ENCODE measurements at regions not wholly inside any gene's neighbourhood (a gene's known extent, or its start where the extent isn't known, plus 50 kb on each side); places are given as distances from the start of the nearest gene placed in this dataset.
"Not testable (repeated sequence)": the region's sequence is repeated elsewhere in the genome, so short reads cannot be mapped to it uniquely, and the experiment has no call there.

- Histone ChIP-seq H3K79me2 (ENCODE audit: insufficient read depth, low read length) (no peaks in the 10 kb centered on the region), H3K9ac (ENCODE audit: low read length) (no peak overlapping the region), H3K9me3 (ENCODE audit: insufficient read depth, low read depth, low read length) (no peaks in the 10 kb centered on the region), H3K27ac (ENCODE audit: low read depth, low read length) (no peak overlapping the region), H3K36me3 (ENCODE audit: insufficient read depth, low read length) (no peaks in the 10 kb centered on the region), H4K20me1 (ENCODE audit: insufficient read depth, low read length) (no peaks in the 10 kb centered on the region), H3K4me2 (ENCODE audit: low read length) (no peak overlapping the region), H2AFZ (ENCODE audit: low read depth, low read length) (no peak overlapping the region), H3K27me3 (ENCODE audit: insufficient read depth, low read length) (no peaks in the 10 kb centered on the region), H3K4me1 (ENCODE audit: insufficient read depth, low read length) (no peaks in the 10 kb centered on the region), H3K4me3 (ENCODE audit: insufficient read depth, low read depth, low read length) (no peak overlapping the region)
- TF ChIP-seq CTCF (IDR thresholded peaks at IDR 0.05; ENCODE audit: insufficient read depth, low read depth, low read length) (no peak), EZH2 (IDR thresholded peaks at IDR 0.05; ENCODE audit: insufficient read depth, low read length) (no peak)
- DNase-seq (ENCODE audit: low read depth) (no peak), FAIRE-seq (no peak)
- Mint-ChIP-seq H3K27ac (ENCODE audit: unreplicated experiment) (no peak overlapping the region), H3K36me3 (ENCODE audit: low read depth, unreplicated experiment) (no peaks in the 10 kb centered on the region), H3K4me3 (ENCODE audit: unreplicated experiment) (no peak overlapping the region), H3K4me1 (ENCODE audit: low read depth, unreplicated experiment) (no peaks in the 10 kb centered on the region), H3K27me3 (ENCODE audit: low read depth, unreplicated experiment) (no peaks in the 10 kb centered on the region), H3K9me3 (ENCODE audit: unreplicated experiment) (peaks cover 12% of the 10 kb centered on the region)
Observed at GRCh38 chr17:11176549-11176948, 64.5 kb upstream of the SHISA6 start.

- Mint-ChIP-seq H3K4me1 (ENCODE audit: low read depth, unreplicated experiment) (no peaks in the 10 kb centered on the region), H3K9me3 (ENCODE audit: unreplicated experiment) (peaks cover 27% of the 10 kb centered on the region), H3K27me3 (ENCODE audit: low read depth, unreplicated experiment) (no peaks in the 10 kb centered on the region), H3K4me3 (ENCODE audit: unreplicated experiment) (no peak overlapping the region), H3K27ac (ENCODE audit: unreplicated experiment) (no peak overlapping the region), H3K36me3 (ENCODE audit: low read depth, unreplicated experiment) (no peaks in the 10 kb centered on the region)
- Histone ChIP-seq H3K9me3 (ENCODE audit: insufficient read depth, low read depth, low read length) (no peaks in the 10 kb centered on the region), H3K27me3 (ENCODE audit: insufficient read depth, low read length) (no peaks in the 10 kb centered on the region), H2AFZ (ENCODE audit: low read depth, low read length) (no peak overlapping the region), H4K20me1 (ENCODE audit: insufficient read depth, low read length) (no peaks in the 10 kb centered on the region), H3K4me3 (ENCODE audit: insufficient read depth, low read depth, low read length) (no peak overlapping the region), H3K4me1 (ENCODE audit: insufficient read depth, low read length) (no peaks in the 10 kb centered on the region), H3K4me2 (ENCODE audit: low read length) (no peak overlapping the region), H3K9ac (ENCODE audit: low read length) (no peak overlapping the region), H3K79me2 (ENCODE audit: insufficient read depth, low read length) (no peaks in the 10 kb centered on the region), H3K36me3 (ENCODE audit: insufficient read depth, low read length) (no peaks in the 10 kb centered on the region), H3K27ac (ENCODE audit: low read depth, low read length) (no peak overlapping the region)
- FAIRE-seq (no peak), DNase-seq (ENCODE audit: low read depth) (no peak)
- no peak for TF ChIP-seq EZH2 (IDR thresholded peaks at IDR 0.05; ENCODE audit: insufficient read depth, low read length)
- no peak for TF ChIP-seq CTCF (IDR thresholded peaks at IDR 0.05; ENCODE audit: insufficient read depth, low read depth, low read length)
Observed at GRCh38 chr17:11170881-11171280, 70.1 kb upstream of the SHISA6 start.

- Histone ChIP-seq H3K4me1 (ENCODE audit: insufficient read depth, low read length) (no peaks in the 10 kb centered on the region), H3K27ac (ENCODE audit: low read depth, low read length) (no peak overlapping the region), H3K9ac (ENCODE audit: low read length) (no peak overlapping the region), H3K79me2 (ENCODE audit: insufficient read depth, low read length) (no peaks in the 10 kb centered on the region), H3K27me3 (ENCODE audit: insufficient read depth, low read length) (no peaks in the 10 kb centered on the region), H4K20me1 (ENCODE audit: insufficient read depth, low read length) (no peaks in the 10 kb centered on the region), H3K36me3 (ENCODE audit: insufficient read depth, low read length) (no peaks in the 10 kb centered on the region), H3K9me3 (ENCODE audit: insufficient read depth, low read depth, low read length) (no peaks in the 10 kb centered on the region), H2AFZ (ENCODE audit: low read depth, low read length) (no peak overlapping the region), H3K4me3 (ENCODE audit: insufficient read depth, low read depth, low read length) (no peak overlapping the region), H3K4me2 (ENCODE audit: low read length) (no peak overlapping the region)
- no peak overlapping the region for H3K4me3 Mint-ChIP-seq (ENCODE audit: unreplicated experiment)
- FAIRE-seq (no peak), DNase-seq (ENCODE audit: low read depth) (no peak)
- no peaks in the 10 kb centered on the region for H3K36me3 Mint-ChIP-seq (ENCODE audit: low read depth, unreplicated experiment)
- H3K4me1 Mint-ChIP-seq (ENCODE audit: low read depth, unreplicated experiment) = no peaks in the 10 kb centered on the region
- no peak for TF ChIP-seq CTCF (IDR thresholded peaks at IDR 0.05; ENCODE audit: insufficient read depth, low read depth, low read length)
- TF ChIP-seq EZH2 (IDR thresholded peaks at IDR 0.05; ENCODE audit: insufficient read depth, low read length) = no peak
- no peaks in the 10 kb centered on the region for H3K27me3 Mint-ChIP-seq (ENCODE audit: low read depth, unreplicated experiment)
- H3K27ac Mint-ChIP-seq (ENCODE audit: unreplicated experiment) = no peak overlapping the region
- peaks cover 19% of the 10 kb centered on the region for H3K9me3 Mint-ChIP-seq (ENCODE audit: unreplicated experiment)
Observed at GRCh38 chr17:11151818-11152425, 89.1 kb upstream of the SHISA6 start.

GRCh38 chr17:11150906-11151511 is 90.0 kb upstream of the SHISA6 start:
- not testable (repeated sequence) for H3K79me2 ChIP-seq (ENCODE audit: insufficient read depth, low read length); H3K4me1 ChIP-seq (ENCODE audit: insufficient read depth, low read length); H3K27ac Mint-ChIP-seq (ENCODE audit: unreplicated experiment); FAIRE-seq; H3K9me3 ChIP-seq (ENCODE audit: insufficient read depth, low read depth, low read length); H3K4me1 Mint-ChIP-seq (ENCODE audit: low read depth, unreplicated experiment); H3K36me3 Mint-ChIP-seq (ENCODE audit: low read depth, unreplicated experiment); H3K4me3 ChIP-seq (ENCODE audit: insufficient read depth, low read depth, low read length); DNase-seq (ENCODE audit: low read depth); H3K27me3 ChIP-seq (ENCODE audit: insufficient read depth, low read length); H4K20me1 ChIP-seq (ENCODE audit: insufficient read depth, low read length); H3K9ac ChIP-seq (ENCODE audit: low read length); H3K27me3 Mint-ChIP-seq (ENCODE audit: low read depth, unreplicated experiment); H3K27ac ChIP-seq (ENCODE audit: low read depth, low read length); H3K36me3 ChIP-seq (ENCODE audit: insufficient read depth, low read length); H3K4me3 Mint-ChIP-seq (ENCODE audit: unreplicated experiment); H2AFZ ChIP-seq (ENCODE audit: low read depth, low read length); H3K4me2 ChIP-seq (ENCODE audit: low read length)
- peaks cover 16% of the 10 kb centered on the region for H3K9me3 Mint-ChIP-seq (ENCODE audit: unreplicated experiment)
